ENCODE measurements at regions not wholly inside any gene's neighbourhood (a gene's known extent, or its start where the extent isn't known, plus 50 kb on each side); places are given as distances from the start of the nearest gene placed in this dataset.

- DNase-seq, result no peak
- Histone ChIP-seq H3K27me3 (ENCODE audit: control insufficient read depth, insufficient read depth, low read length, poor library complexity, severe bottlenecking) (no peaks in the 10 kb centered on the region), H3K36me3 (ENCODE audit: control insufficient read depth, insufficient read depth, low read length) (no peaks in the 10 kb centered on the region), H3K4me1 (ENCODE audit: control insufficient read depth, insufficient read depth, low read length) (no peaks in the 10 kb centered on the region), H3K9me3 (ENCODE audit: control insufficient read depth, low read length) (no peaks in the 10 kb centered on the region), H3K9ac (ENCODE audit: extremely low read depth, low read length, poor library complexity, severe bottlenecking) (no peak overlapping the region), H3K27ac (ENCODE audit: low read depth, low read length) (no peak overlapping the region), H3K4me3 (ENCODE audit: low read length) (no peak overlapping the region)
- TF ChIP-seq CTCF (conservative IDR thresholded peaks at IDR 0.05), result no peak
- Mint-ChIP-seq H3K36me3 (ENCODE audit: low read depth) (no peaks in the 10 kb centered on the region), H3K4me1 (peaks cover 7% of the 10 kb centered on the region), H3K27ac (no peak overlapping the region), H3K9me3 (peaks cover 8% of the 10 kb centered on the region), H3K4me3 (no peak overlapping the region), H3K27me3 (ENCODE audit: insufficient read depth) (no peaks in the 10 kb centered on the region)
These were observed 1203.6 kb upstream of the GJE1 start for GRCh38 chr6:140929121-140929520.

- Histone ChIP-seq H3K9me3 (ENCODE audit: control insufficient read depth, low read length) (no peaks in the 10 kb centered on the region), H3K4me3 (ENCODE audit: low read length) (no peak overlapping the region), H3K27me3 (ENCODE audit: control insufficient read depth, insufficient read depth, low read length, poor library complexity, severe bottlenecking) (no peaks in the 10 kb centered on the region), H3K4me1 (ENCODE audit: control insufficient read depth, insufficient read depth, low read length) (no peaks in the 10 kb centered on the region), H3K27ac (ENCODE audit: low read depth, low read length) (no peak overlapping the region), H3K36me3 (ENCODE audit: control insufficient read depth, insufficient read depth, low read length) (no peaks in the 10 kb centered on the region), H3K9ac (ENCODE audit: extremely low read depth, low read length, poor library complexity, severe bottlenecking) (no peak overlapping the region)
- H3K4me3 Mint-ChIP-seq, result no peak overlapping the region
- H3K4me1 Mint-ChIP-seq, result peaks cover 3% of the 10 kb centered on the region
- 95% methylated on average over 1 of the region's 1 CpG; no CpG with 5 or more reads in 1 of the 2 experiments for WGBS, 2 experiments (ENCODE audit: insufficient coverage in 1 of 2, insufficient read length in 1 of 2)
- H3K27ac Mint-ChIP-seq, result no peak overlapping the region
- TF ChIP-seq CTCF (conservative IDR thresholded peaks at IDR 0.05), result no peak
- H3K9me3 Mint-ChIP-seq, result peaks cover 4% of the 10 kb centered on the region
- no peaks in the 10 kb centered on the region for H3K36me3 Mint-ChIP-seq (ENCODE audit: low read depth)
- no peak for DNase-seq
- H3K27me3 Mint-ChIP-seq (ENCODE audit: insufficient read depth), result no peaks in the 10 kb centered on the region
These were observed 1209.7 kb upstream of the GJE1 start for GRCh38 chr6:140923048-140923447.

DNA sequence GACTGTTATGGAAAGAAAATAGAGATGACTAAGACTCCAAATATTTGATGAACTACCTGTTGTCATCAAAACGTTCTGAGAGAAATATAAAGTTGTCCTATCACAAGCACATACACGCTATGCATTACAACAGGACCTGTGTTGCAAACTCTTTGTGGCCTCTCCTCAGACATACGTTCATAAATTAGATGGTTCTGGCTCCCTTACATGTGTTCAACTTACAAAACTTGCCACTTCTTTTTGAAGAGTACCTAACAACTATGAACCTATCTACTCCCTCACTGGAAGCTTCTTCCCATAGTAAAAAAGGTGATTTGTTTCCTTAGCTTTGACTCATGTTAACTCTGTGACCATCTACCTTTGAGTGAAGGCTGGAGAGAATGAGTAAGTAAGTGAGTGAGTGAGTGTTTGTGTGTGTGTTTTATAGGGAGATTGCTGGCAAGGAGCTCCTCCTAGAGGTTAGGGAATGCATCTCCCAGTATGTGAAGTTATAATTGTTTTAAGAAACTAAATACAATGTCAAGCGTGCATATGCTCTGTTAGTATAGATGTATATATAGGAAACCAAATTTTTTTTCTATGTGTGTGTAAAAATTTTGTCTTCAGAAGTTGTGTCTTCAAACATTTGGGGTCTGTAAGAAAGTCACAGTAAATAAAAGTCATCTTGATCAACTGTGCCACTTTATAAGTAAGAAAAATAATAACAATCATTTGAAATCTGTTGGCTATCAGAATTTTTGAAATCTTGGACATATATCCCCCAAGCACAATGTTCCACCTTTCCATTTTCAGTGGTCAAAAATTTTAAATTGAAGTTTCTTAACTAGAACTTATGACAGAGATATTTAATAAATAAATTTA, 1211.1 kb upstream of the GJE1 start:
- H3K27me3 ChIP-seq (ENCODE audit: control insufficient read depth, insufficient read depth, low read length, poor library complexity, severe bottlenecking), result no peaks in the 10 kb centered on the region
- no peaks in the 10 kb centered on the region for H3K9me3 Mint-ChIP-seq
- WGBS, 2 experiments (ENCODE audit: insufficient coverage in 1 of 2, insufficient read length in 1 of 2), result 76 to 80% methylated on average over 3 to 4 of the region's 4 CpGs
- H3K9me3 ChIP-seq (ENCODE audit: control insufficient read depth, low read length), result peaks cover 8% of the 10 kb centered on the region
- H3K27me3 Mint-ChIP-seq (ENCODE audit: insufficient read depth), result no peaks in the 10 kb centered on the region
- H3K9ac ChIP-seq (ENCODE audit: extremely low read depth, low read length, poor library complexity, severe bottlenecking), result no peak overlapping the region
- DNase-seq, result peak; percentile 55
- no peaks in the 10 kb centered on the region for H3K36me3 Mint-ChIP-seq (ENCODE audit: low read depth)
- peaks cover 3% of the 10 kb centered on the region for H3K4me1 Mint-ChIP-seq
- TF ChIP-seq CTCF (conservative IDR thresholded peaks at IDR 0.05), result peak; percentile 88
- no peak overlapping the region for H3K27ac ChIP-seq (ENCODE audit: low read depth, low read length)
- H3K4me3 Mint-ChIP-seq, result no peak overlapping the region
- no peaks in the 10 kb centered on the region for H3K4me1 ChIP-seq (ENCODE audit: control insufficient read depth, insufficient read depth, low read length)
- H3K27ac Mint-ChIP-seq, result no peak overlapping the region
- H3K36me3 ChIP-seq (ENCODE audit: control insufficient read depth, insufficient read depth, low read length), result no peaks in the 10 kb centered on the region
- no peak overlapping the region for H3K4me3 ChIP-seq (ENCODE audit: low read length)

Measured in endodermal cell (in vitro differentiated cells).